ENCODE measurements at regions not wholly inside any gene's neighbourhood (a gene's known extent, or its start where the extent isn't known, plus 50 kb on each side); places are given as distances from the start of the nearest gene placed in this dataset.

DNA sequence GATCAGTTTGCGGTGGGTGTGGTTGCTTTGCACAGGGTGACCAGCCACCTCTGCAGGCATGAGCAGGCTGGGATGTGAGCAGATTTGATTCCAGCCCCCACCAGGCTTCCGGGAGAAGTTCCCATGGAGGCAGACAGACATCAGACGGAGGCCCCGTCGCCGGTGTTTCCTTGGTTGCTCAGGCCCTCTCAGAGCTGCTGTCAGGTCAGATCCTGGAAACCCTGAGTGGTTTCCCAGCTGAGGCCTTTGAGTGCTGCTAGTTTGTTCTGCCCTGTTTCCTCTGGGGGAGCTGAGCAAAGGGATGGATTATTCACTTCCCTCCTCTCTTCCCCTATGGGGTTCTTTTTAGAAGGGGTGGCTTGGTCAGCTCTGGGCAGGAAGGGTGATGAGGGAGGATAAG, 62.2 kb downstream of the FAM241B start:
- Histone ChIP-seq H3K27ac (ENCODE audit: low read length) (no peak overlapping the region), H3K4me3 (ENCODE audit: control insufficient read depth in 1 of 2, extremely low read depth in 1 of 2, low read length in 1 of 2) (no peak overlapping the region), H3K27me3 (replicated peaks in 1 of 2; ENCODE audit: control insufficient read depth in 2 of 2, extremely low read depth in 1 of 2, insufficient read depth in 2 of 2, low read length in 1 of 2) (peaks cover 0 to 13% of the 10 kb centered on the region in 2 experiments), H3K4me1 (ENCODE audit: control insufficient read depth in 1 of 2, extremely low read depth in 1 of 2, insufficient read depth in 2 of 2, low read length in 2 of 2) (no peaks in the 10 kb centered on the region), H3K9me3 (no peaks in the 10 kb centered on the region), H3K36me3 (ENCODE audit: control insufficient read depth in 2 of 2, extremely low read depth in 1 of 2, insufficient read depth in 1 of 2, low read length in 1 of 2) (no peaks in the 10 kb centered on the region)
- Mint-ChIP-seq H3K27ac (no peak overlapping the region), H3K27me3 (peaks cover 7% of the 10 kb centered on the region in 2 donors), H3K9me3 (no peaks in the 10 kb centered on the region), H3K4me1 (no peaks in the 10 kb centered on the region), H3K36me3 (no peaks in the 10 kb centered on the region), H3K4me3 (no peak overlapping the region)
- WGBS (ENCODE audit: insufficient coverage) = 83% methylated on average over 6 of the region's 6 CpGs
- ATAC-seq (replicated peaks in 1 of 4) (no peak), DNase-seq (no peak)
- ChIA-PET POLR2A (no interaction called here), CTCF (no interaction called here)

DNA sequence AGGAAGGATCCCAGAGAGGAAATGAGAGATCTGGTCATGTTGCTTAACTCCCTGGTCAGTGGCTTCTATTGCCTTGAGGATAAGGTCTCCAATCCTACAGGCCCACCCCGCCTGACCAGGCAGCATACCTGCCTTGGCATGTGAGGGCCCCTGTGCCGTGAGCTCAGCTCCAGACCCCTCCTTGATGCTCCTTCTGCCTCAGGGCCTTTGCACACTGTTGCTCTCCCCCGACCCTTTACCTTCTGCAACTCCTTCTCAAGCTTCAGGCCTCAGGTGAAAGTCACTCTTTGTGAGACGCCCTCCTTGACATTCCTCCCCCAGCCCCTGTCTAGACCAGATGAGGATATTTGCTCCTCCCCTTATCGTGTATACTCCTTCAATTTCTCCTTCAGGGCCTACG, 62.8 kb downstream of the FAM241B start:
- H3K27ac ChIP-seq (ENCODE audit: low read length) = no peak overlapping the region
- H3K4me3 ChIP-seq (ENCODE audit: control insufficient read depth in 1 of 2, extremely low read depth in 1 of 2, low read length in 1 of 2) = no peak overlapping the region
- no peaks in the 10 kb centered on the region for H3K4me1 Mint-ChIP-seq
- no peak overlapping the region for H3K4me3 Mint-ChIP-seq
- DNase-seq (no peak), ATAC-seq (replicated peaks in 1 of 4) (no peak)
- no peaks in the 10 kb centered on the region for H3K9me3 ChIP-seq
- WGBS (ENCODE audit: insufficient coverage) = 90% methylated on average over 4 of the region's 6 CpGs
- peaks cover 3 to 6% of the 10 kb centered on the region in 2 donors for H3K27me3 Mint-ChIP-seq
- H3K27ac Mint-ChIP-seq = no peak overlapping the region
- H3K4me1 ChIP-seq (ENCODE audit: control insufficient read depth in 1 of 2, extremely low read depth in 1 of 2, insufficient read depth in 2 of 2, low read length in 2 of 2) = no peaks in the 10 kb centered on the region
- H3K36me3 ChIP-seq (ENCODE audit: control insufficient read depth in 2 of 2, extremely low read depth in 1 of 2, insufficient read depth in 1 of 2, low read length in 1 of 2) = no peaks in the 10 kb centered on the region
- no peaks in the 10 kb centered on the region for H3K9me3 Mint-ChIP-seq
- ChIA-PET POLR2A (no interaction called here), CTCF (no interaction called here)
- no peaks in the 10 kb centered on the region for H3K36me3 Mint-ChIP-seq
- H3K27me3 ChIP-seq (replicated peaks in 1 of 2; ENCODE audit: control insufficient read depth in 2 of 2, extremely low read depth in 1 of 2, insufficient read depth in 2 of 2, low read length in 1 of 2) = peaks cover 0 to 6% of the 10 kb centered on the region in 2 experiments

DNA sequence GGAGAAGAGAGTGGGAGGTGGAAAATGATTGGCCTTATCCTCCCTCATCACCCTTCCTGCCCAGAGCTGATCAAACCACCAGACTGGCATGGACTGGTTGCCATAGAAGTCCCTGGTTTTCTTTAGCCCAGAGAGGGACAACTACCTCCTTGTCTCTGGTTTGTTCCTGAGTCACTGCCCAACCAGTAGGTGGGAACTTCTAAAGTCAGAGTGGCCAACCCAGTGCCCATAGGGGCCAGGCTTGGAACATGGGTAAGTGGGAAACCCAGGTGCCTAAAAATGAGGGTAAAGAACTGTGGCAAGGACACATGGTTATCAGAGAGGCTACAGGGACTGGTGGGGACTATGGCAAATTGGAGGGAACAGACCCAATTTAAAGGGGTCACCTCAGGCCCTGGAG, 63.8 kb downstream of the FAM241B start:
- H3K27me3 ChIP-seq (replicated peaks in 1 of 2; ENCODE audit: control insufficient read depth in 2 of 2, extremely low read depth in 1 of 2, insufficient read depth in 2 of 2, low read length in 1 of 2) = peaks cover 0 to 5% of the 10 kb centered on the region in 2 experiments
- ChIA-PET POLR2A (no interaction called here), CTCF (no interaction called here)
- DNase-seq (no peak), ATAC-seq (replicated peaks in 1 of 4) (no peak)
- no peak overlapping the region for H3K4me3 ChIP-seq (ENCODE audit: control insufficient read depth in 1 of 2, extremely low read depth in 1 of 2, low read length in 1 of 2)
- H3K4me1 ChIP-seq (ENCODE audit: control insufficient read depth in 1 of 2, extremely low read depth in 1 of 2, insufficient read depth in 2 of 2, low read length in 2 of 2) = no peaks in the 10 kb centered on the region
- H3K36me3 Mint-ChIP-seq = no peaks in the 10 kb centered on the region
- peaks cover 7 to 9% of the 10 kb centered on the region in 2 donors for H3K27me3 Mint-ChIP-seq
- H3K36me3 ChIP-seq (ENCODE audit: control insufficient read depth in 2 of 2, extremely low read depth in 1 of 2, insufficient read depth in 1 of 2, low read length in 1 of 2) = no peaks in the 10 kb centered on the region
- H3K9me3 ChIP-seq = no peaks in the 10 kb centered on the region
- no peak overlapping the region for H3K4me3 Mint-ChIP-seq
- H3K27ac ChIP-seq (ENCODE audit: low read length) = no peak overlapping the region
- no peaks in the 10 kb centered on the region for H3K9me3 Mint-ChIP-seq
- no peak overlapping the region for H3K27ac Mint-ChIP-seq
- no peaks in the 10 kb centered on the region for H3K4me1 Mint-ChIP-seq

DNA sequence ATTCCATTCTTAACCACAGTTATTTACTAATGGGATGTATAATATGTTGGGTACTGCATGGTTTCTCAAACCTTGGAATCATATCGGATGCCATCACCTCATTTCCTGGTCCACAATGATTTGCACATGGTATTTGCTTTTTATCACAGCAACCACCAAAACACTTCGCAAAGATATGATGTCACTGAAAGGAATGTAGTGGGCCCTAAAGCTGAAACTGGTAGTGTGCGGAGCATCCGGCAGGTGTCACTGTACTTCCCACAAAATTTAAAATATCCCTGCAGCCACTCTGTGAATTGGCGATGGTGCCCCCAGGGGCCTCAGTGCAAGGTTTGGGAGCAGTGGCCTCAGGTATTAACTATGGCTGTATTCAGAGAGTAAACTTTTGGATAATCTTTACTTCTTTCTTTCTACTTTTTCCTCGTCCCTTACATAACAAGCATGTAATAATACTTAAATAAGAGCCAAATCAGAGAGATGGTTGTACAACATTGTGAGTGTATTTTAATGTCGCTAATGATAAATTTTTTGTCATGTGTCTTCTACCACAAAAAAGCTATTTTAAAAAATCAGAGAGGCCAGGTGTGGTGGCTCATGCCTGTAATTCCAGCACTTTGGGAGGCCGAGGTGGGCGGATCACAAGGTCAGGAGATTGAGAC, 66.2 kb downstream of the FAM241B start:
- Mint-ChIP-seq H3K27me3 (peaks cover 15 to 20% of the 10 kb centered on the region in 2 donors), H3K4me3 (no peak overlapping the region), H3K36me3 (no peaks in the 10 kb centered on the region), H3K27ac (no peak overlapping the region), H3K4me1 (no peaks in the 10 kb centered on the region), H3K9me3 (peaks cover 0 to 3% (median 0%) of the 10 kb centered on the region in 3 donors)
- no CpG with 5 or more reads among the region's 9 CpGs for WGBS (ENCODE audit: insufficient coverage)
- H3K36me3 ChIP-seq (ENCODE audit: control insufficient read depth in 2 of 2, extremely low read depth in 1 of 2, insufficient read depth in 1 of 2, low read length in 1 of 2) = no peaks in the 10 kb centered on the region
- DNase-seq (peak in 1 of 35 experiments; percentile 22), ATAC-seq (replicated peaks in 1 of 4) (no peak)
- peaks cover 0 to 5% of the 10 kb centered on the region in 2 experiments for H3K27me3 ChIP-seq (replicated peaks in 1 of 2; ENCODE audit: control insufficient read depth in 2 of 2, extremely low read depth in 1 of 2, insufficient read depth in 2 of 2, low read length in 1 of 2)
- ChIA-PET CTCF (no interaction called here), POLR2A (no interaction called here)
- no peaks in the 10 kb centered on the region for H3K4me1 ChIP-seq (ENCODE audit: control insufficient read depth in 1 of 2, extremely low read depth in 1 of 2, insufficient read depth in 2 of 2, low read length in 2 of 2)
- no peak overlapping the region for H3K27ac ChIP-seq (ENCODE audit: low read length)
- no peak overlapping the region for H3K4me3 ChIP-seq (ENCODE audit: control insufficient read depth in 1 of 2, extremely low read depth in 1 of 2, low read length in 1 of 2)
- H3K9me3 ChIP-seq = no peaks in the 10 kb centered on the region

DNA sequence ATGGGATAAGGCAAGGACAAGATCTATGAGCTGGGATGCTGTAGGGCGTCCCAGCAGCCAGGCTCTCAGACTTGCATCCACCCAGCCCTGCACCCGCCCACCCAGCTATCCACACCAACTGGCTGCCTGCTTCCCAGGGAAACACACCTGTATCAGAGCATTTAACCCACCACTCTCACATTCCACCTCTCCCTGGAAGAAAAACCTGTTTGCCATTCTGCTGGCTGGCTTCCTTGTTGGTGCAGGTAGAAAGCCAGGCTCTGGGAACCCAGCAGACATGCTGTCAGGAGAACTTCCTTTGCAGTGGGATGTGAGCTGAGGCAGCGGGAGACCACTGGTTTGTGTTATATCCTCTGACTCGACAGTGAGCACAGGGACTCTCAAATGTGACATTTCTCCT, 67.0 kb downstream of the FAM241B start:
- H3K27ac Mint-ChIP-seq = no peak overlapping the region
- DNase-seq = no peak
- 57% methylated on average over 3 of the region's 4 CpGs for WGBS (ENCODE audit: insufficient coverage)
- H3K4me1 ChIP-seq (ENCODE audit: control insufficient read depth in 1 of 2, extremely low read depth in 1 of 2, insufficient read depth in 2 of 2, low read length in 2 of 2) = no peaks in the 10 kb centered on the region
- peaks cover 0 to 9% of the 10 kb centered on the region in 2 experiments for H3K27me3 ChIP-seq (replicated peaks in 1 of 2; ENCODE audit: control insufficient read depth in 2 of 2, extremely low read depth in 1 of 2, insufficient read depth in 2 of 2, low read length in 1 of 2)
- no peaks in the 10 kb centered on the region for H3K9me3 ChIP-seq
- POLR2A ChIA-PET = no interaction called here
- H3K4me1 Mint-ChIP-seq = no peaks in the 10 kb centered on the region
- no peak overlapping the region for H3K4me3 Mint-ChIP-seq
- H3K4me3 ChIP-seq (ENCODE audit: control insufficient read depth in 1 of 2, extremely low read depth in 1 of 2, low read length in 1 of 2) = no peak overlapping the region
- H3K36me3 ChIP-seq (ENCODE audit: control insufficient read depth in 2 of 2, extremely low read depth in 1 of 2, insufficient read depth in 1 of 2, low read length in 1 of 2) = no peaks in the 10 kb centered on the region
- no peak overlapping the region for H3K27ac ChIP-seq (ENCODE audit: low read length)
- H3K36me3 Mint-ChIP-seq = no peaks in the 10 kb centered on the region
- CTCF ChIA-PET = no interaction called here
- H3K27me3 Mint-ChIP-seq = peaks cover 20 to 25% of the 10 kb centered on the region in 2 donors
- ATAC-seq (replicated peaks in 1 of 4) = no peak
- H3K9me3 Mint-ChIP-seq = peaks cover 0 to 3% (median 0%) of the 10 kb centered on the region in 3 donors

DNA sequence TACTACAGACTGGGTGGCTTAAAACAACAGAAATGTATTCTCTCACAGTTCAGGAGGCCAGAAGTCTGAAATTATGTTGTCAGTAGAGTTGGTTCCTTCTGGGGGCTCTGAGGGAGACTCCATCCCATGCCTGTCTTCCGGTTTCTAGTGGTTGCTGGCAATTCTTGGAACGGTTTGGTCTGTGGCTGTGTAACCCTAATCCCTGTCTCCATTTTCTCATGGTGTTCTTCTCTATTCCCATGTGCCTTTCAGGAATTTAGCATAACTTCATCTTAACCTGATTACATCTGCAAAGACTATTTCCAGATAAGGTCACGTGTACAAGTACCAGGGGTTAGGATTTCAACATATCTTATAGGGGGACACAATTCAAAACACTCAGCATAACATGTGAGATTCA, 73.2 kb downstream of the FAM241B start:
- Histone ChIP-seq H3K27me3 (replicated peaks in 1 of 2; ENCODE audit: control insufficient read depth in 2 of 2, extremely low read depth in 1 of 2, insufficient read depth in 2 of 2, low read length in 1 of 2) (peaks cover 0 to 10% of the 10 kb centered on the region in 2 experiments), H3K27ac (ENCODE audit: low read length) (no peak overlapping the region), H3K4me1 (ENCODE audit: control insufficient read depth in 1 of 2, extremely low read depth in 1 of 2, insufficient read depth in 2 of 2, low read length in 2 of 2) (no peaks in the 10 kb centered on the region), H3K36me3 (ENCODE audit: control insufficient read depth in 2 of 2, extremely low read depth in 1 of 2, insufficient read depth in 1 of 2, low read length in 1 of 2) (no peaks in the 10 kb centered on the region), H3K9me3 (no peaks in the 10 kb centered on the region), H3K4me3 (ENCODE audit: control insufficient read depth in 1 of 2, extremely low read depth in 1 of 2, low read length in 1 of 2) (no peak overlapping the region)
- no peaks in the 10 kb centered on the region for H3K4me1 Mint-ChIP-seq
- H3K36me3 Mint-ChIP-seq = no peaks in the 10 kb centered on the region
- no peak overlapping the region for H3K27ac Mint-ChIP-seq
- ChIA-PET POLR2A (no interaction called here), CTCF (no interaction called here)
- no CpG with 5 or more reads among the region's 3 CpGs for WGBS (ENCODE audit: insufficient coverage)
- no peak for DNase-seq
- peaks cover 40 to 42% of the 10 kb centered on the region in 2 donors for H3K27me3 Mint-ChIP-seq
- H3K4me3 Mint-ChIP-seq = no peak overlapping the region
- H3K9me3 Mint-ChIP-seq = peaks cover 8 to 10% (median 9%) of the 10 kb centered on the region in 3 donors
- no peak for ATAC-seq (replicated peaks in 1 of 4)
